HepG2 (cell line): ENCODE measurements at regions not wholly inside any gene's neighbourhood (a gene's known extent, or its start where the extent isn't known, plus 50 kb on each side); places are given as distances from the start of the nearest gene placed in this dataset.

Experiments
- ATAC-seq: fragments of 200-7000 bp; cut with Tn5 transposase; 3 replicates; pipeline ENCODE4 v1.9.1; 2020; ENCODE audit warnings: mild to moderate bottlenecking, moderate library complexity
- BruUV-seq: library from RNA; stranded (reverse); fragments of 400-500 nt; replicated peaks from 2 replicates; lab custom pipeline; 2021; lab: Mats Ljungman, UMichigan
- CTCF ChIA-PET: fragments of 300-600 bp; formaldehyde crosslinking; extraction: SDS; loops from one replicate; lab custom pipeline; 2021; ENCODE audit warnings: low total read pairs, inconsistent platforms, low intra/inter-chr PET ratio; lab: Yijun Ruan, JAX
- POLR2A ChIA-PET: fragments of 350-600 bp; sonication (Branson Sonifier 250); formaldehyde crosslinking; loops from one replicate; lab custom pipeline; 2020; ENCODE audit warnings: antibody characterized with exemption, inconsistent platforms; lab: Yijun Ruan, JAX
- DNase-seq: peaks from one replicate; pipeline ENCODE4 v3.0.0-alpha.2; 2015; ENCODE audit warnings: low spot score
- FAIRE-seq: peaks from 3 replicates; lab custom pipeline; 2011; peaks lifted over from hg19 to GRCh38; lab: Jason Lieb, UNC
- H2AFZ ChIP-seq: one replicate; pipeline ENCODE4 v1.6.1; 2011; ENCODE audit warnings: low read length, inconsistent platforms
- H3K27ac ChIP-seq: fragments of 300-600 bp; 3 replicates; pipeline ENCODE4 v1.8.0; 2011; ENCODE audit warnings: mixed run types, mild to moderate bottlenecking, mixed read lengths, low read length, inconsistent platforms; ENCODE audit not compliant: insufficient read depth; ENCODE audit errors: extremely low read length
- H3K27me3 ChIP-seq, 2 experiments: fragments of 200-600 bp in 1 of 2; 2 replicates in 1 of 2; 3 replicates in 1 of 2; pipeline versions ENCODE4 v1.6.0 to v1.8.0; 2011; ENCODE audit warnings: low read length in 2 of 2, mild to moderate bottlenecking in 2 of 2, moderate library complexity in 2 of 2, inconsistent platforms in 1 of 2; ENCODE audit not compliant: insufficient read depth in 2 of 2, control insufficient read depth in 1 of 2
- H3K36me3 ChIP-seq, 2 experiments: fragments of 200-600 bp in 1 of 2; replicated peaks in 1 of 2; 2 replicates in 1 of 2; 3 replicates in 1 of 2; pipeline versions ENCODE4 v1.5.1 to v1.8.0; 2011; ENCODE audit warnings: low read length in 2 of 2, inconsistent platforms in 1 of 2; ENCODE audit not compliant: insufficient read depth in 2 of 2, control insufficient read depth in 1 of 2
- H3K4me1 ChIP-seq: 2 replicates; pipeline ENCODE4 v1.5.1; 2012; ENCODE audit warnings: low read length, inconsistent platforms; ENCODE audit not compliant: insufficient read depth
- H3K4me2 ChIP-seq: 2 replicates; pipeline ENCODE4 v1.6.0; 2011; ENCODE audit warnings: low read depth, low read length, inconsistent platforms
- H3K4me3 ChIP-seq, 3 experiments: fragments of 200-600 bp in 1 of 3; sonication (generic), shearing (Covaris generic) in 1 of 3; replicated peaks in 1 of 3; 2 replicates each; pipeline ENCODE4 v1.5.1; 2011 to 2016; ENCODE audit warnings: low read length in 3 of 3, inconsistent platforms in 2 of 3, low read depth in 2 of 3, mild to moderate bottlenecking in 2 of 3, control low read depth in 1 of 3, mixed read lengths in 1 of 3; ENCODE audit not compliant: insufficient read depth in 1 of 3
- H3K79me2 ChIP-seq: one replicate; pipeline ENCODE4 v1.6.1; 2011; ENCODE audit warnings: low read length, inconsistent platforms; ENCODE audit not compliant: insufficient read depth
- H3K9ac ChIP-seq: 2 replicates; pipeline ENCODE4 v1.6.0; 2011; ENCODE audit warnings: mild to moderate bottlenecking, low read depth, low read length, inconsistent platforms; ENCODE audit not compliant: insufficient read depth
- H3K9me3 ChIP-seq: 2 replicates; pipeline ENCODE4 v1.5.1; 2012; ENCODE audit warnings: mild to moderate bottlenecking, low read length
- H4K20me1 ChIP-seq: 2 replicates; pipeline ENCODE4 v1.6.0; 2011; ENCODE audit warnings: inconsistent platforms, mild to moderate bottlenecking, low read length, moderate library complexity; ENCODE audit not compliant: insufficient read depth
- CSRNP1 ChIP-seq: sonication (generic); formaldehyde crosslinking; IDR thresholded peaks from 2 replicates; pipeline ENCODE4 v1.8.1; 2023; ENCODE audit warnings: mild to moderate bottlenecking, missing genetic modification reagents
- FOXM1 ChIP-seq: sonication (generic); formaldehyde crosslinking; IDR thresholded peaks from 2 replicates; pipeline ENCODE4 v1.5.0; 2020; ENCODE audit warnings: missing genetic modification reagents
- KLF15 ChIP-seq: sonication (generic); formaldehyde crosslinking; IDR thresholded peaks from 2 replicates; pipeline ENCODE4 v1.8.1; 2023; ENCODE audit warnings: borderline replicate concordance, mild to moderate bottlenecking, inconsistent platforms, missing genetic modification reagents, mixed read lengths
- RELA ChIP-seq: sonication (generic); formaldehyde crosslinking; IDR thresholded peaks from 2 replicates; pipeline ENCODE4 v1.4.0; 2020; ENCODE audit warnings: missing genetic modification reagents
- SOX6 ChIP-seq, 2 experiments: fragments of 450-650 bp in 1 of 2; sonication (generic) in 1 of 2; formaldehyde crosslinking in 1 of 2; IDR thresholded peaks; 2 replicates each; pipeline versions ENCODE4 v1.4.0 to v1.6.1; 2017 to 2020; ENCODE audit warnings: antibody characterized with exemption in 1 of 2, mild to moderate bottlenecking in 1 of 2, missing genetic modification reagents in 1 of 2
- ZBTB21 ChIP-seq: sonication (generic); formaldehyde crosslinking; IDR thresholded peaks from 2 replicates; pipeline ENCODE4 v1.4.0; 2020; ENCODE audit warnings: missing genetic modification reagents
- ZNF703 ChIP-seq: sonication (generic); formaldehyde crosslinking; IDR thresholded peaks from 2 replicates; pipeline ENCODE4 v1.5.1; 2020; ENCODE audit warnings: missing genetic modification reagents, mild to moderate bottlenecking, moderate library complexity, borderline replicate concordance
- ZNF775 ChIP-seq: sonication (generic); formaldehyde crosslinking; IDR thresholded peaks from 2 replicates; pipeline ENCODE4 v1.4.0; 2020; ENCODE audit warnings: missing genetic modification reagents, mild to moderate bottlenecking, moderate library complexity, borderline replicate concordance
- WGBS: methylation state at CpG from one replicate; pipeline ENCODE4 v1.1.6; 2017; ENCODE audit warnings: low lambda C conversion rate; 5-methylcytosine and 5-hydroxymethylcytosine counted together
- in situ Hi-C: cut with HindIII; loops from 2 replicates; pipeline ENCODE4 v1.10.0; 2017; ENCODE audit warnings: low pct_unique_long_range_greater_than_20kb; ENCODE audit not compliant: extremely low pct_ligation_motif_present
- intact Hi-C: fragments of 100-400 bp; cut with micrococcal nuclease; formaldehyde crosslinking; loops from one replicate; pipeline ENCODE4 v1.10.0; 2022; ENCODE audit not compliant: unreplicated experiment
- TF ChIP-seq, protein P1 (sequence below): sonication (generic); formaldehyde crosslinking; IDR thresholded peaks from 2 replicates; pipeline ENCODE4 v1.5.0; 2020; ENCODE audit warnings: missing genetic modification reagents
- TF ChIP-seq, protein P2 (sequence below): sonication (generic); formaldehyde crosslinking; IDR thresholded peaks from one replicate; pipeline ENCODE4 v1.5.1; 2020; ENCODE audit warnings: mild to moderate bottlenecking, missing genetic modification reagents; ENCODE audit errors: not compliant biosample characterization

DNA sequence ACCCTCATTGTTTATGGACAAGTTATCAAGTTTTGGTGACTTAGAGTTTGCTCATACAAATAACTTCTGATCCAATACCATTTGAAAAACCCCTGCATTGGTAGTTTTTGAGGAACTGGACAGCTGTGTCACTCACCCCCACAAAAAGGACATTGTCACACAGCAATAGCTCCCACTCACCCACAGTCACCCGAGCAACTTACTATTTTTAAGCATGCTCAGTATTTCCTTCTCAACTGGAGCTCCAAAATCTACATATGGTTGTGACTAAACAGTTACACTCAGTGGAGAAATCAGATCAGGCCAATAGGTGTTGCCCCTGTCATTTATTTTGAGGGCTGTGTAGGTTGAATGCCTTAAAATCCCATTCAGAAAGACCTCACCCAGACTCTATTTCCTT lies 165.2 kb upstream of the AUTS2 start:
- TF ChIP-seq ZNF703 = no peak
- no peak for TF ChIP-seq ZNF775 (CRISPR knock-in tag)
- TF ChIP-seq, protein P1, sequence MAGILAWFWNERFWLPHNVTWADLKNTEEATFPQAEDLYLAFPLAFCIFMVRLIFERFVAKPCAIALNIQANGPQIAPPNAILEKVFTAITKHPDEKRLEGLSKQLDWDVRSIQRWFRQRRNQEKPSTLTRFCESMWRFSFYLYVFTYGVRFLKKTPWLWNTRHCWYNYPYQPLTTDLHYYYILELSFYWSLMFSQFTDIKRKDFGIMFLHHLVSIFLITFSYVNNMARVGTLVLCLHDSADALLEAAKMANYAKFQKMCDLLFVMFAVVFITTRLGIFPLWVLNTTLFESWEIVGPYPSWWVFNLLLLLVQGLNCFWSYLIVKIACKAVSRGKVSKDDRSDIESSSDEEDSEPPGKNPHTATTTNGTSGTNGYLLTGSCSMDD (CRISPR knock-in tag) = no peak
- TF ChIP-seq RELA (CRISPR knock-in tag) = no peak
- no peak for TF ChIP-seq SOX6 (IDR thresholded peaks at IDR 0.05)
- TF ChIP-seq SOX6 (CRISPR knock-in tag; IDR thresholded peaks at IDR 0.05) = no peak
- TF ChIP-seq, protein P2, sequence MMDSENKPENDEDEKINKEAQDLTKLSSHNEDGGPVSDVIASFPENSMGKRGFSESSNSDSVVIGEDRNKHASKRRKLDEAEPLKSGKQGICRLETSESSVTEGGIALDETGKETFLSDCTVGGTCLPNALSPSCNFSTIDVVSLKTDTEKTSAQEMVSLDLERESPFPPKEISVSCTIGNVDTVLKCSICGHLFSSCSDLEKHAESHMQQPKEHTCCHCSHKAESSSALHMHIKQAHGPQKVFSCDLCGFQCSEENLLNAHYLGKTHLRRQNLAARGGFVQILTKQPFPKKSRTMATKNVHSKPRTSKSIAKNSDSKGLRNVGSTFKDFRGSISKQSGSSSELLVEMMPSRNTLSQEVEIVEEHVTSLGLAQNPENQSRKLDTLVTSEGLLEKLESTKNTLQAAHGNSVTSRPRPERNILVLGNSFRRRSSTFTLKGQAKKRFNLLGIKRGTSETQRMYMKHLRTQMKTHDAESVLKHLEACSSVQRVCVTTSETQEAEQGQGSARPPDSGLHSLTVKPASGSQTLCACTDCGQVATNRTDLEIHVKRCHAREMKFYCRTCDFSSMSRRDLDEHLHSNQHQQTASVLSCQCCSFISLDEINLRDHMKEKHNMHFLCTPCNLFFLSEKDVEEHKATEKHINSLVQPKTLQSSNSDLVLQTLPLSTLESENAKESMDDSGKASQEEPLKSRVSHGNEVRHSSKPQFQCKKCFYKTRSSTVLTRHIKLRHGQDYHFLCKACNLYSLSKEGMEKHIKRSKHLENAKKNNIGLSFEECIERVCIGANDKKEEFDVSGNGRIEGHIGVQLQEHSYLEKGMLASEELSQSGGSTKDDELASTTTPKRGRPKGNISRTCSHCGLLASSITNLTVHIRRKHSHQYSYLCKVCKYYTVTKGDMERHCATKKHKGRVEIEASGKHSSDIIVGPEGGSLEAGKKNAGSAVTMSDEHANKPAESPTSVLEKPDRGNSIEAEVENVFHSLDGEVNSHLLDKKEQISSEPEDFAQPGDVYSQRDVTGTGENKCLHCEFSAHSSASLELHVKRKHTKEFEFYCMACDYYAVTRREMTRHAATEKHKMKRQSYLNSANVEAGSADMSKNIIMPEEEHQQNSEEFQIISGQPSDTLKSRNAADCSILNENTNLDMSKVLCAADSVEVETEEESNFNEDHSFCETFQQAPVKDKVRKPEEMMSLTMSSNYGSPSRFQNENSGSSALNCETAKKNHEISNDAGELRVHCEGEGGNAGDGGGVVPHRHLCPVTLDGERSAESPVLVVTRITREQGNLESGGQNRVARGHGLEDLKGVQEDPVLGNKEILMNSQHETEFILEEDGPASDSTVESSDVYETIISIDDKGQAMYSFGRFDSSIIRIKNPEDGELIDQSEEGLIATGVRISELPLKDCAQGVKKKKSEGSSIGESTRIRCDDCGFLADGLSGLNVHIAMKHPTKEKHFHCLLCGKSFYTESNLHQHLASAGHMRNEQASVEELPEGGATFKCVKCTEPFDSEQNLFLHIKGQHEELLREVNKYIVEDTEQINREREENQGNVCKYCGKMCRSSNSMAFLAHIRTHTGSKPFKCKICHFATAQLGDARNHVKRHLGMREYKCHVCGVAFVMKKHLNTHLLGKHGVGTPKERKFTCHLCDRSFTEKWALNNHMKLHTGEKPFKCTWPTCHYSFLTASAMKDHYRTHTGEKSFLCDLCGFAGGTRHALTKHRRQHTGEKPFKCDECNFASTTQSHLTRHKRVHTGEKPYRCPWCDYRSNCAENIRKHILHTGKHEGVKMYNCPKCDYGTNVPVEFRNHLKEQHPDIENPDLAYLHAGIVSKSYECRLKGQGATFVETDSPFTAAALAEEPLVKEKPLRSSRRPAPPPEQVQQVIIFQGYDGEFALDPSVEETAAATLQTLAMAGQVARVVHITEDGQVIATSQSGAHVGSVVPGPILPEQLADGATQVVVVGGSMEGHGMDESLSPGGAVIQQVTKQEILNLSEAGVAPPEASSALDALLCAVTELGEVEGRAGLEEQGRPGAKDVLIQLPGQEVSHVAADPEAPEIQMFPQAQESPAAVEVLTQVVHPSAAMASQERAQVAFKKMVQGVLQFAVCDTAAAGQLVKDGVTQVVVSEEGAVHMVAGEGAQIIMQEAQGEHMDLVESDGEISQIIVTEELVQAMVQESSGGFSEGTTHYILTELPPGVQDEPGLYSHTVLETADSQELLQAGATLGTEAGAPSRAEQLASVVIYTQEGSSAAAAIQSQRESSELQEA = no peak
- TF ChIP-seq KLF15 = no peak
- no peak for TF ChIP-seq FOXM1 (CRISPR knock-in tag)
- TF ChIP-seq CSRNP1 (CRISPR knock-in tag) = no peak
- TF ChIP-seq ZBTB21 (CRISPR knock-in tag) = no peak
- TF ChIP-seq, all 625 proteins: peak for 0
- H3K27me3 ChIP-seq = no peaks in the 10 kb centered on the region
- H3K9me3 ChIP-seq = no peaks in the 10 kb centered on the region
- H2AFZ ChIP-seq = no peak overlapping the region
- no peak overlapping the region for H3K4me2 ChIP-seq
- no peak overlapping the region for H3K27ac ChIP-seq
- H3K4me3 ChIP-seq = no peak overlapping the region
- ChIA-PET CTCF (no interaction called here), POLR2A (no interaction called here)
- WGBS = 0% methylated on average over 1 of the region's 1 CpG
- no peaks in the 10 kb centered on the region for H4K20me1 ChIP-seq
- intact Hi-C loops = no loop called here
- in situ Hi-C loops = no loop called here
- no peaks in the 10 kb centered on the region for H3K79me2 ChIP-seq
- FAIRE-seq (no peak), ATAC-seq (no peak), DNase-seq (no peak)
- no peak overlapping the region for H3K9ac ChIP-seq
- H3K36me3 ChIP-seq = no peaks in the 10 kb centered on the region
- no TSS peak for BruUV-seq
- H3K4me1 ChIP-seq = no peaks in the 10 kb centered on the region
